ENCODE measurements at regions not wholly inside any gene's neighbourhood (a gene's known extent, or its start where the extent isn't known, plus 50 kb on each side); places are given as distances from the start of the nearest gene placed in this dataset.

- DNase-seq: no peak
Observed at GRCh38 chr20:52542131-52542530, 350.6 kb upstream of the ZFP64 start.

GRCh38 chr20:52540509-52540908, 348.9 kb upstream of the ZFP64 start:
- no peak for DNase-seq

- no peak for DNase-seq
Observed at GRCh38 chr20:52539891-52540290, 348.3 kb upstream of the ZFP64 start.

GRCh38 chr20:52536841-52537400, 345.3 kb upstream of the ZFP64 start:
- DNase-seq: no peak

- no peak for DNase-seq
Observed at GRCh38 chr20:52536040-52536439, 344.5 kb upstream of the ZFP64 start.

- no peak for DNase-seq
Observed at GRCh38 chr20:52534616-52535015, 343.0 kb upstream of the ZFP64 start.

- no peak for DNase-seq
Observed at GRCh38 chr20:52533401-52533800, 341.8 kb upstream of the ZFP64 start.

GRCh38 chr20:52532674-52533073, 341.1 kb upstream of the ZFP64 start:
- no peak for DNase-seq

GRCh38 chr20:52530571-52530970, 339.0 kb upstream of the ZFP64 start:
- no peak for DNase-seq

- no peak for DNase-seq
Observed at GRCh38 chr20:52529826-52530225, 338.2 kb upstream of the ZFP64 start.

GRCh38 chr20:52524861-52525260, 333.3 kb upstream of the ZFP64 start:
- DNase-seq: no peak

- DNase-seq: no peak
Observed at GRCh38 chr20:52518735-52519134, 327.2 kb upstream of the ZFP64 start.

GRCh38 chr20:52515877-52516276, 324.3 kb upstream of the ZFP64 start:
- DNase-seq: no peak

GRCh38 chr20:52500157-52500556, 308.6 kb upstream of the ZFP64 start:
- DNase-seq: no peak

- no peak for DNase-seq
Observed at GRCh38 chr20:52497731-52498130, 306.2 kb upstream of the ZFP64 start.

- DNase-seq: no peak
Observed at GRCh38 chr20:52496191-52496590, 304.6 kb upstream of the ZFP64 start.

- peak in 2 of 6 experiments; percentile 9 to 10 for DNase-seq
Observed at GRCh38 chr20:52494244-52494643, 302.7 kb upstream of the ZFP64 start.

- peak in 2 of 6 experiments; percentile 6 to 13 for DNase-seq
Observed at GRCh38 chr20:52493171-52493721, 301.7 kb upstream of the ZFP64 start.

GRCh38 chr20:52490711-52491430, 299.3 kb upstream of the ZFP64 start:
- DNase-seq: no peak

GRCh38 chr20:52484438-52484837, 292.9 kb upstream of the ZFP64 start:
- no peak for DNase-seq

GRCh38 chr20:52483382-52483781, 291.8 kb upstream of the ZFP64 start:
- no peak for DNase-seq

- no peak for DNase-seq
Observed at GRCh38 chr20:52482044-52482443, 290.5 kb upstream of the ZFP64 start.

GRCh38 chr20:52481443-52481842, 289.9 kb upstream of the ZFP64 start:
- no peak for DNase-seq

- DNase-seq: no peak
Observed at GRCh38 chr20:52476074-52476750, 284.6 kb upstream of the ZFP64 start.

All from stimulated activated naive CD4-positive, alpha-beta T cell (primary cell).